GM18870 (cell line): ENCODE measurements at regions not wholly inside any gene's neighbourhood (a gene's known extent, or its start where the extent isn't known, plus 50 kb on each side); places are given as distances from the start of the nearest gene placed in this dataset.

ENCODE experiments used
- ATAC-seq: cut with Tn5 transposase; IDR thresholded peaks from one replicate; pipeline ENCODE4 v1.9.1; 2021; ENCODE audit warnings: moderate library complexity; ENCODE audit not compliant: unreplicated experiment

DNA sequence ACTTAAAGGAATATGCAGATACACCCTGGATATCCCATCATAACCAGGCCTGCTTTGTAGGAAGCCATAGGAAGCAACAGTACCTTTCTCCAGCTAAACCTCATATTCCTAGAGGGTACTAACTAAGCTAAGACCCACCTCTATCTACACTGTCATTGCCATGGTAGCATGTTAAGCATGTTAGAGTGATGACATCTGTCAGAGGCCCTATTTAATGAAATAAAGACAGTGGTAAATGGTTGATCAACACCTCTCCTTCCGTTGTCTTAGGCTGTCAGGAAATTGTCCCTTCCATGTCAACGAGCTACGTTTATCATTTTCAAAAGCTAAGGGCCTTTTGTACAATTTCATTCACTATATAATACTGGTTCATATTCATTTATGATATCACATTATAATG lies 251.1 kb upstream of the PSMD7 start:
- no peak for ATAC-seq

DNA sequence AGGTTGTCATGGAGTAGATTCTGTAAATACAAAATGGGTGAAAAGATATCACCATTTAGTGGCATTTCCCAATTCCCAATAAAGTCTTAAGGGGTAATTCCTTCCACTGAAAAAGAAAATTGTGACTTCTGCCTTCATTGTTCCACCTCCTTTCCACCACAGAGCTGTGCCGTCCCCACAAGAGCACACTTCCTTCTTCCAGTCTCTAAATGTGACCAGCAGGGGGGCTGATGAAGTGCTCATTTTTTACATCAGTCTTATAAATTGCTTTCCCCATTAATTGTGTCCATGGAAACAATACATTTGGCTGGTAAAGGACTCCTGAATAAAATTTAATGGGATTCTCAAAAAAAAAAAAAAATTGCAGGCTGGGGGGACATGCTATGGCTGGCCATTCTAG lies 260.8 kb upstream of the PSMD7 start:
- no peak for ATAC-seq

DNA sequence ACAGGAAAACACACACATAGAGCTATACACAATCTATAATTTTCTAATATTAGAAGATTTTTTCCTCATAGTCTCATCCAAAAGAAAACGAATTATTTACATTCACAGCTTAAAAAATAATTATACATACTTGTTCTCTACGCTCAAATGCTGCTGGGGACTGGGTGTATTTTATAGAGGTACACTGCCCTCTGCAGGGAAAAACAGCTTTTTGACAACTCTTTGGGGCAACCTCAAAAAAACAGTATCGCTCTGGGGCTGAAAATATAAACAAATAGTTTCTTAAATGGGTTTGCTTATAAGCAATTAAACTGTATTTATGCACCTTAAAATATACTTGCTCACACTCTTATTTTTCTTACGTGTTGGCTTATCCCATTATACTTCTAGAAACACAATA lies 261.8 kb upstream of the PSMD7 start:
- ATAC-seq, result no peak

DNA sequence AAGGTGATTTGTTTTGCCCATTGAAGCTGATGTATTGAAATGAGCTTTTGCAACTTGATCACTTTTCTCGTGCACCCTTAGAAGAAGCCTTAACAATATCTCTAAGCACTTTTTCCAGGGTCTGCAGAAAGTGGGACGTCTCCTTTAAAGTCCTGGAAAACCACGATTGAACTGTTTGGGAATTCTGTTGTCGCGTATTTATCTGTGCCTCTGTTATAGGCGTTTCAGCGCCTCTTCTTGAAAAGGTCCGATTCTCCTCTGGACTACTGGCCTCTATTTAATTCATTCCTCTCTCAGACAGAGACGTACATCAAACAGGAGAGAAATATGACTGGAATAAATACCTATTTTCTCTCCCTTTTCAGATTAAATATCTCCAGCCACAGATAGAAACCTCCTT lies 262.4 kb upstream of the PSMD7 start:
- ATAC-seq, result no peak

DNA sequence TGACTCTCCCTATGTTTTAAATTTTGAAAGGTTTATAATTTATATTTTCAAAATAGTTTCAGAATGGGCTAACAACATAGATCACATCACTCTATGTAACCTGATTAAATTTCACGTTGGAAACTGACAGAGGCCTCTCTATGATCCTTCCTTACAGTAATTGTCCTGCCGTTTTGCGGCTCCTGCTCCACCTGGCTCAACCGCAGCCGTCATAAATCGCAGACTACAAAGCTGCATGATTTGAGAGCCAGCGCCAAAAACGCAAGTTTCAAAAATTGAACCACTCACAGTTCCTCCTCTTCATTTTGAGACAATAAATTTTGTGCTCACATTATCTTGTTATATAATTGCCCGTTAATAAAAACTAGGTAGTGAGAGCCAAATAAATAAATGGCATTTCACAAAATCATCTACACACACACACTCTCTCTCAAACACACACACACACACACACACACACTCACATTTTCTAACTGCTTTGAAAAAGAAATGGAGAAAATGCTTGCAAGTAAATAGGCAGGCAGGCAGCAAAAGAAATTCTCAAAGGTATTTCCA lies 263.1 kb upstream of the PSMD7 start:
- ATAC-seq, result no peak

DNA sequence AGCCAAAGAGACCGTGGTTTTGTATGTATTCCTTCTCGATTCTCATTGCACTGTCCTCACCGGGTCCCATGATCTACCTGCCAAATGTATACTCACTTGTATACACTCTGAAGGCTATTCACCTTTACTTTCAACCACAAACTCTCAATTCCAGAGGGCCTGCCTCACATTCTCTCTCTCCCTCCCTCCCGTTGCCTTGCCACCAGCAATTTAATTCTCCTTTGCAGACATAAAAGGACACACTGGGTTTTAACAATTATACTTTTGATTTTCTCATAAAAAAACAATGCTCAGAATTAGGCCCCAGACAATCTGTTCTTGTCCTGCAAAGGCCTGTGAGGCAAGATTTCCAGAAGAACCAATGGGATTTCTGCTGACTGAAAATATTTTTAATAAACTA lies 265.1 kb upstream of the PSMD7 start:
- ATAC-seq, result no peak

DNA sequence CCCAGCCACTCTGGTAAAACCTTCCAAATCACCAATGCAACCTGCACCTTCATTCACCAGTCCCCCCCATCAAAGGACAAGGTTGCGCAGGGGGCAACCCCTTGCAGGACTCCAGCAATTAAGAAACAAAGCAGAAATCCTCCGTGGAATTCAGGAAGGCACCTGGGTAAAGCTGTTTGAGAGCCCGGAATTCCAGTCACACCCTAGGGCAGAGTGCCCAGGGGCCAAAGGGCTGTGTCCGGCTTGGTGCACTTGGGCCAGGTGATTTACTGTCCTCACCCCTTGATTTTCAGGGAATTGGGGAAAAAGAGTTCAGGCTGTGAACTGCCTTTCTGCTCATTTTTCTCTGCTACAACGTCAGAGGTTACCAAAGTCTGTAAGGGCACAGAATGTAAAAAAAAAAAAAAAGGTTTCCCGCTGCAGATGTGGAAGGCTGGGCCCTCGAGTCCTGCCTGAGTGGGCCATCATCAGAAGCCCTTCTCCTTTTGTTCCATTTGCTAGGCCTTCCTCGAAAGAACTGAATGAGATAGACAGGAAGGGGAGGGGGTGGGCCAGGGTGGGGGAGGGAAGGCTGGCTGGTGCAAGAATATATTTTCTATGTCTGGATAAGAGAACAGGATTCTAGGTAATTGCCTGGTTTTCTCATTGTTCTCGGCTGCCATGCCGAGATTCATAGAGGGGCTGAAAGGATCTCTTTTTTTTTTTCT lies 266.5 kb upstream of the PSMD7 start:
- ATAC-seq, result no peak

DNA sequence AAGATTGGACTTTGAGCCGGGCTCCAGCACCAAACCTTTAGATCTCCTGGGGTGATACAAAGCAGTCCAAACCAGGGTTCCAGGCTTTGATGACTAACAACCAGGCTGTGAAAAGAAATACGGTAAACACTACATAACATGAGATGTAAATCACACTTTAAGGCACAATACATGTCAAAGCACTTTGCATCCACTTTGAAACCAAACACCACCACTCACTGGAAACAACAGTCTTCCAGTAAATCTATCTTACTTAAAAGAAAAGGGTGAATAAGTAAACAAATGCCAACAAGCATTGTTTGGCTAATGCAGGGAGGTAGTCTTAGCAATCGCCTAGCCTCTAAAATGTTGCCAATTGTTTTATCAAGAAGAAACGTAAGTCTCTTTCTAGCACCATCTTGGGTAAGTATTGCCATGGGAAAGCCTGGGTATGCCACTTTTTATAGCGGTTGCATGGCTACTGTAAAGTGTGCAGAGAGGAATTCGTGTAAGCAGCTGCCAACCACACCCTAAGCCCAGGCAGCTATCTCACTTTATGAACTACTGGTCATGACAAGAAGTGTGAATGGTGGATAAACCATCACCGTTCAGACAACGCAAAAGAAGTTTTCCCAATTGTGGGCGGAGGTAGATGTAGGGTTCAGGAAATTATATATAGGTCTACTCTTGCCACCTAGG lies 267.4 kb upstream of the PSMD7 start:
- ATAC-seq, result no peak

DNA sequence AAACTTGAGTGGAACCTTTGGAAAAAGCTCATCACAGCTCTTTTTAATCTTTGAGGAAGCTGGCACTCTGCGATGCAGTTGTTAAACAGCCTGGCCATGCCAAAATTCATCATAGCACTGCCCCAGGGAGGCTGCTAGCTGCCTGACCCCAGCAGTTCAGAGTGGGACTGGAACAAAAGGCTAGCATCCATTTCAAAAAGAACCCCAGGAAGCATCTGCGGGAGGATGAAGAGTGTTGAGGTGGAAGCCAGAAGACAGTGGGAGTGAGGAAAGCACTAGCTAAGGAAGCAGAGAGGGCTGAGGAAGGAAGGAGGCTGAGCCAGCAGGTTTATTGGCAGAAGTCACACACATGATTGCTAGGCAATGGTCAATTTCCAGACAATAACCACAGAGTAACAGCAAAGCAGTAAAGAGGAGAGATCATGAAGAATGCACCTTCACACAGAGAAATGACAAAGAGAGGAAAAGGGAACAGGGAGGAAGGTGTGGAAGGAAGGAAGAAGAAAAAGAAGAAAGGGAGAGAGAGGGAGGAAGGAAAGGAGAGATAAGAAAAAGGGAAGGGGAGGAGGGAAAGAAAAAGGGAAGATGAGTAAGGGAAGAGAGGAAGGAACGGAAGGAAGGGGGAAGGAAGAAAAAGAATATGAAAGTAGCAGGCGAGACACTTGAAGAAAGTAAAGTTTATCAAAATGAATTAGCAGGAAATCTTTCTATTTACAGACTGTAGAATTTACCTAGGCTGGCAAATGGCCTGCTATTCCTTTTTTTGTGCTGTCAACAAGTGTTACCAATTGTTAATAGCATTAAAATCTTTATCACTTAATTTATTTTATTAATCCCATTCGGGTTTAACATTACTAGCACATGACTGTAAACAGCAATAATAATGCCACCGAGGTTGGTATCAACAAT lies 270.0 kb upstream of the PSMD7 start:
- no peak for ATAC-seq

DNA sequence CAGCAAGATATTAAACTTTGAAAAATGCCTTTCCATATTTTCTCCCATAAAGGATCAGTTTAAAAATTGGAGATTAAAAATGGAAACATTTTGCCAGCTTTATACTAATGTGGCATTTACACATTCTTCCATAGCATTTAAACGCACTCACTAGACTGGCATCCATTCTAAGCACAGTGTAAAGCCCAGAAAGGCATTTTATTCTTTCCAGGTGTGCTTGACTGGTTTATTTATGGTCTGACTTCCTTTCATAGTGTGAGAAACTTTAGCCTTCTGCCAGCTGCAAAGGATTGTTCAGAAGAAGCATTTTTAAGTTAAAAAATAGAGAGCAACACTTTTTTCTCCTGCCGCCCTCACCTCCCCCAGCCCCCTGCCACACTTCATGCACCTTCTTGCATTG lies 271.7 kb upstream of the PSMD7 start:
- ATAC-seq, result no peak

DNA sequence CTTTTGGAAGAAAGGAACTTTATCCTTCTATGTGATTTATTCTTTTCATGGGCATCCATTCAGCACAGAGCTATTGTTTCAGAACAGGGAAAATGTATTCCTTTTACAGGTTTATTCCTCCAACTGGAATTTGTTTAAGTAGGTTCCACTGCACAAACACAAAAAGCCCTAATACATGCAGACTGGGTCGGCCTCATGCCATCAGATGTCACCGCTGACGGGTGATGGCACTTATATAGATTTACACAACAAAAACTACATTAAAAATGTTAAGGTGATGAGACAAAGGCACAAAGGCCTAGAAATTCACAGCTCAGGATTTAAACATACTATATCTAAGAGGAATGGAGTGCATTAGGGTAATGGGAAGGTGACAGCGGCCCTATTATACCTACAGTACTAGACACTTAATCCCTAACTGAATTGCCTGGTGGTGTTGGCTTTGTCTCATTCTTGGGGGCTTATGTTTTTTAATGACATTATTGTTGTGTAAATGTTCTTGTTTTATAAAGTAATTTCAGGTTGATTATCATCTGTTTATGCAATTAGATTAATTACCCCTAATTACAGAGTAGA lies 276.4 kb upstream of the PSMD7 start:
- no peak for ATAC-seq

DNA sequence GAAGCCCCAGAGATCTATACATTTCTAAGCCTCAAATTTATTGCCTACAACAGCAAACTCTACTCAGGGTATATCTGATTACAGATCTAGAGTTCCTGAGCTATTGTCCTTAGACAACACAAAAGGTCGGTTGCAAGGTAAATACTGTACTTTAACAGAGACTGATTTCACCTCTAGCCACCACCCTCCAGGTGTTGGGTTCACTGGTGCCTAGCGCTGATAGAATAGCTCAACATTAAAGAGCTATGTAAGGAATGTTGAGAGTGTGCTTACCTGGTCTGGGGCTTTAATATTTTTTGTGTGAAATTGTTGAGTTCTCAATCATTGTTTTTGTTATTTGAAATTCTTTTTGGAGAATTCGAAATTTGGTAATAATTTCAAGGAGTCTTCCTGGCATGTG lies 277.0 kb upstream of the PSMD7 start:
- no peak for ATAC-seq

DNA sequence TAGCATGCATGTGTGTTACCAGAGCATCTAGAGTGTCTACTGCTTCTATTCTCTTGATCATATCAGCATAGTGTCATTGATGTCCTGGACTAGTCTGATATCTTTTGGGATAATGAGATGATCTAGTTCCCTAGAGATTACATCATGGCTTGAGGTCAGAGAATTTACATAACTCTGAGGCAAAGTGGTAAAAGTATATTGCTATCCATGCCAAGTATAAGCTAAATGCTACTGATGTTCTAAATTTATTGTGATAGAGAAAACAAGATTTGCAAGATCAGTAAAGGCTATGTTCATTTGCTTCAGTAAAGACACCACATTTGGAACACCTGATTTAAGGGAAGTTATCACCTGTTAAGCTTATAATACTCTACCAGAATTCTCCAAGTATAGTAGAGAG lies 280.7 kb upstream of the PSMD7 start:
- no peak for ATAC-seq

DNA sequence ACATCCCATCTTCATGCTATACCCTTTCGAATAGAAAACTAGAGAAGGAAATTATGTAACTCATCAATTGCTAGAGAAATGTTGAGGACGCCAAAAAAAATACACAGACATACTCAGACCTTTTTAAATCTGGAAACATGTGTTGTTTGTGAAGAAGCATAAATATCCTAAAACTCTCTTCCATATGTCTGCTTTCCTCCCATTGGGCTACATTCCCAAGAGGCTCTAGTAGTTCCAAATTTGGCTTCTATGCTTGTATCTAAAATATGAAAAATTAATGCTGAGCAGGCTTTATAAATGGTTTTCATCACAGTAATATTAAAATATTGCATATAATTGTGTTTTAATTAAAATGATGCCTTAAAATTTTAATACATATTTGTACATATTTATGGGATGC lies 297.9 kb upstream of the PSMD7 start:
- no peak for ATAC-seq

DNA sequence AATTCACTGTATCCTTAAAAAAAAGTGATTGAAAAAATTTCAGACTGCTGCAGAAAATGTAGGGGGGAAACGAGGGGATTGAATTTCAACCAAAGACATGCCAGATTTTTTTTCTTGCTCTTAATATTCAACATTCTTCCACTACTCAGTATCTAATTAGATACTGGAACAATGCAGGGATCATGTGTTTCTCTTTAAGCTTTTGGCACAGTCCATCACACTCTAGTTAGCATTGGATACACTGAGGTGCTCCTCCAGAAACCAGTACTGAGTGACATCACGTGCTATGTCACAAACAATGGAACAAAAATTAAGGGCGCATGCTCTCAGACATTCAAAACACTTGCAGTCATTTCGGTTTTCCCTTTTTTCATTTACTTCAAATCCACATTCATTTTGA lies 298.6 kb upstream of the PSMD7 start:
- no peak for ATAC-seq

DNA sequence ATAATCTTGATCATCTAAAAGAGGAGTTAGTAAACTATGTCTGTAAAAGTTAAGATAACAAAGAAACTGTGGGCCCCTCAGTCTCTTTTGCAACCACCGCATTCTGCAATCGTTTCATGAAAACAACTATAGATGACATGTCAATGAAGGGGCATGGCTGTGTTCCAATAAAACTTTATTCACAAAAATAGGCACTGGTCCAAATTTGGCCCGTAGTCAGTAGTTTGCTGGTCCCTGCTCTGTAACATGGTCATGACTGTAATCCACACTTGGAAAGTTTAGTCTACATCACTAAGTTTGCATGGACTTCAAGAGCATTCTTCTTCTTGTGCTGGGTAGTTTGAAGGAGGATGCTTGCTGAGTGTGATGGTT lies 299.3 kb upstream of the PSMD7 start:
- no peak for ATAC-seq

DNA sequence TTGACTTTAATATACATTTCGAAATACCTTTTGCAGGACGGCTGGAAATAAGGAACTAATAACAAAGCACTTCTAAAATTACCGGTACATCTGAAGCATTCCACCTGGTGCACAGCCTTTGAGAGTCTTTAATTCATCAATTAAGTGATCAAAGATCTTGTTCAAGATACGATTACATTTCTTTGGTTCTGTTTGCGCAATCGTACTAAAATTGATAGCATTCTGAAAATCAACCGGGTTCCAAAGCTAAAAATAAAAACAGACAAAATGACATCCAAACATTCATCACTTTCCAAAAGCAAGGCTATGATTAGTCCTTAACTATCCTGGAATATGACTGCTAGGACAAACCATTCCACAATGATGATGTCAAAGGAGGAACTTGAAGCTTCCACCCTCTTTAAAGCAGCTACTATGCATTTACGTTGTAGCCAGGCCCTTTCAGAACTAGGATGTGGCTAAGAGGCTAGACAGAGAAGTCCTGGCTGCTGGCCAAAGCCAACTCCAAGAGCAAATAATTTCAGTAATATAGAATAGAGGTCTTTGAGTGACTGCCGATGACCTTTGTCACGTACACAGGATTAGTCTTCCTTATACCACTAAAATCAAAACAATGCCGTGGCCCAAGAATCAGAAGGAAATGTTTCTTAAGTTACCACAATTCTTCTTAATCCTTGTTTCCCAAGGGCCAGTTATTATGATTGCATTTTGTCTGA lies 299.8 kb upstream of the PSMD7 start:
- no peak for ATAC-seq

DNA sequence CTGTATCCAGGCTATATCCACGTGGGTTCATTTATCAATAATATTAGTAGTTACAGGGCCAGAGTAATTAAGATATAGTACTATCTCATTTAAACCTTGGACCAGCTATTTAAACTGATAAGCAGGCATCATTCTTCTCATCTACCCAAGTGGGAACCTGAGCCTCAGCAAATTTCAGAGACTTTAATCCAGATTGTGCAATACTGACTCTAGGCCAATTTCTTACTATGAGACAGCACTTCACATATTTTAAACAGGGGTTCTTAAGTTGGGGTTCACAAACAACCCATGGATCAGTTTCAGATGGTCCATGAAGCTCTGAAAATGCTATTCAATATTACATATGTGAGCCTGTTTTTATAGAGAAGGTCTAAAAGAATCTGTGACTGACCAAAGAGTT lies 302.7 kb upstream of the PSMD7 start:
- ATAC-seq, result no peak

DNA sequence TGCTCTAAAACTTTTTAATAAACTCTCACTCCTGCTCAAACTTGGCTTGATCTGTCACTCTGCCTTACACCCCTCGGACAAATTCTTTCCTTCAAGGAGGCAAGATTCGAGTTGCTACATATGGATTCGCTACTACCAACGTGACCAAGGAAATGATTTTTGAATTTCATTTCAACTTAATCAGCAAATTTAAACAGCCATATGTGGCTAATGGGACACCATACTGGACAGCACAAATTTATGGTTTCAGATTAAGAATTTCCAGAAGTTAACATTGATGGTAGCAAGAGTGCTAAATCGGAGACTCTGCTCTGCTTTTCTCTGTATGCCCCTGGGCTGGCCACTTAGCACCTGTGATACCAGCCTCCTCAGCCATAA lies 318.2 kb upstream of the PSMD7 start:
- no peak for ATAC-seq

DNA sequence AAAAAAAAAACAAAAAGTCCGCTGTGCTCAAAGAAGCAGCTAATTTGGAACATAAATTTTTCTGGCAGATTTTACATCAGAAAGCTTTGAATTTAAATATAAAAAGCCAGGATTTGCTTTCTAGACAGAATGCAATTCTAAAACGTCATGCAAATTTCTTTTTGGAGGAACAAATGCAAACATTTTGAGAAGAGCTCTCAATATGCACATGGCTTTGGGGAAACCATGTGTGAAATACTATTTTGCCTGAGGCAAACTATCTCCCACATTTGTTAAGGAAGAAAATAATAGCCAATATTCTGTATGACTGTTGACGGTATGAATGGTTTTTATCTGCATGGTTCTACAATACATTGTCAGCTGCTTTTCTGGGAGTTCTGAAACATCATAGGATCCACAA lies 320.0 kb upstream of the PSMD7 start:
- no peak for ATAC-seq

DNA sequence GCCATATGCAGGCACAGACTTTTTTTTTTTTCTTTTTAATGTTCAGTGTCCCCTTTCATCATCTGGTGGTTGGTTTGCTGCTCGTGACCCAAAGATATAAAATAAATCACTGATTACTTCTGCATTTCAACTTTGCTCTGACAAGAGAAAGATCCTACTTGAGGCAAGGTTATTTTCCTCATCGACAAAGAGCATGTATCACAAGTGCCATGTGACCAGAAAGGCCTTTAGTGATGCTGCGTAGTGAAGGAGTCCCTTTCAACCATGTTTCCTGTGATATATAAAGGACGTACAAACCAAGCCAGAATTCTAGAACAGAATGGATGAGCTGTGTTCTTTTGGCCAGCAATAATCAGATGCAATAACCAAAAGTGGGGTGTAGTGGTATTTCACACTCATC lies 323.4 kb upstream of the PSMD7 start:
- no peak for ATAC-seq
